GM19452 (cell line): ENCODE measurements at regions not wholly inside any gene's neighbourhood (a gene's known extent, or its start where the extent isn't known, plus 50 kb on each side); places are given as distances from the start of the nearest gene placed in this dataset.
"Not testable (repeated sequence)": the region's sequence is repeated elsewhere in the genome, so short reads cannot be mapped to it uniquely, and the experiment has no call there.

Experiments
- ATAC-seq: cut with Tn5 transposase; IDR thresholded peaks from one replicate; pipeline ENCODE4 v1.9.1; 2021; ENCODE audit not compliant: unreplicated experiment

GRCh38 chr6:3900744-3901336, 51.7 kb downstream of the FAM50B start:
- ATAC-seq, result no peak

DNA sequence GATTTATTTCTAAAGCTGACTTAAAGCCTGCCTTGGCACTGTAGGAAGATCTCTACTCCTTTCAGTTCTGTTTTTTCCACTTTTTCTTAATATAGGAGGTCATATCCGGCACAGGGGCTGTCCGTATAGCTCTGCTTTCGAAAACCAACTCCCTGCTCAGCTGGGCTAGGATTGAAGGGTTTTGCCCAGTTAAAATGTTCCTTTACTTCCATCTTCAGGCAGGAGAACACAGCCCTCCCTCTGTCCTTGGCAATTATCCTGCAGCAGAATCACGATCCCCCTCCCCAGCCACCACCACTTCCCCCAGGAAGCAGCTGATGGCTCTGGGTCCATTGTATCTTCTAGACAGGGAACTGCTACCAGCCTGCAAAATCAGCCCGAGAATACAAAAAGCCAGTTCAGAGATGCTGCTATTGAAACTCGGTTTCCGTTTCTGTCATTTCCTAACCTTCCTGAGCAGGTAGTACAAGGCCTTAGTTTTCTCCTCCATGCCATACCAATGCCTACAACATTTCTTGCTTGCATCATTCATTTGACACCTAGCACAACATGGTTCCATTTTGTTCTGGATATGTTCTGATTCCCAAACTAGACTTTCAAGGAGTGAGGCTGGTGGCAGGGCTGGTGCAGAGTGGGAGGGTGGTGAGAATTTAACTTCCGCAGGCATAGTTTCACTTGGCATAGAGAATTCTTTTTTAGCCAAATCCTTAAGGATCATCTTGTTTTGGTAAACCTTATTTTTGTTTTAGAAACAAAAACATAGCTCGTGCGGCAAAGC, 53.9 kb downstream of the FAM50B start:
- ATAC-seq, result no peak

DNA sequence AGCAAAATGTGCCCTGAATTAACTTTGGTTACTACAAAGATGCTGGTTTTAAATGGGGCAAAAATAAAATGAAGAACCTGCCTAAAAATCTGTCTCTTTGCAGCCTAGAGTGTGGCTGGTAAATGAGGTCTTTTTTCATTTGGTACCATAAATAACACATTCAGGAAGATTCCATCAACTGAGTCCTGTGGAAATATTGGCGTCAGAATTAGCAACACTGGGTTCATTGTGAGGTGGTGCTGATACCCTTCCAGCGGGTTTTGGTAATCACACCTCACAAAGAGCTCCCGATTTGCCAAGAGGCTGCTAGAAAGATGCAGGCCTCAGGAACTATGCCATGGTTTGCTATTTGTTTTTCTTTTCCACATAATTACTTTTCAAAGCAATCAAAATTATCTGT, 55.3 kb downstream of the FAM50B start:
- no peak for ATAC-seq

DNA sequence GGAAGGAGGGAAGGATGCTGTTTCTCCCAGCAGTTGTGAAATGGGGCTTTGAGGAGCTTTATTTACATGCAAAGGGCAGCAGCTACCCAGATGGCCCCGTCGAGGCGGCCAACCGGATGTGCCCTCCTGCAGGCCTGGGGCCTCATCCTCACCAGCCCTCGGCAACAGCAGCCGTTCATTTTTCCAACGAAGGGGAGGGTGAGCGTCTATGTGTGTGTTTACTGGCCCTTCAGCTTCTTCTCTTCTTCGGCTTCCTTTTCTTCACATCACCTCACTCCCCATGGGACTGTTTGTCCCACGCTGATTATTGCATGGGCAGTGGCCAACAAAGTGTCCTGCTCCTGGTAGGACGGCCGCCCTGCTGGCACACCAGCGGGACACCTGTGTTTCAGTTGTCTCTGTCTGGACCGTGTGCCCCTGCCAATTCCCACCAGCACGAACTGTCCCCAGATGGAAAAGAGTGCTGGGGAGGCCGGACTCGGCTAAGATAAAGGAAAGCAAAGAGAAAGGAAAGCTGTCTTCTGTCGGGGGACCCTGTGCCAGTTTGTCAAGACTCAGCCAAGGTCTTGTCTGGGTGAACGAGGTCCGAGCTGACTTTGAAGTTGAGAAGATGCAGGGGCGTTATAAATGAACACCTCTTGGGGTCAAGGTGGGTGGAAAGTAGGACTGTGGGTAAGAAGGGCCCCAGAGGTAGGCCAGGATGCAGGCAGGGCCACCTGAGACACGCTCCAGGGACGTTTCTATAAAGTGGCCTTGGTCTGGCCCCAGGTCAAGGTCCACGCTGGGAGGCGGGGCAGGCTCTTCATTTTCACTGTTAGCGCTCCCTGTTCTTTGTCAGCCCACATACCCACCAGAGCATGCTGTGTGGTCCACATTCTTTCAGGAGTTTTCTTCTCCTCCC, 57.0 kb downstream of the FAM50B start:
- no peak for ATAC-seq

- ATAC-seq, result no peak
These were observed 57.6 kb downstream of the FAM50B start for GRCh38 chr6:3906846-3907151.

- ATAC-seq, result no peak
These were observed 59.0 kb downstream of the FAM50B start for GRCh38 chr6:3908223-3908622.

DNA sequence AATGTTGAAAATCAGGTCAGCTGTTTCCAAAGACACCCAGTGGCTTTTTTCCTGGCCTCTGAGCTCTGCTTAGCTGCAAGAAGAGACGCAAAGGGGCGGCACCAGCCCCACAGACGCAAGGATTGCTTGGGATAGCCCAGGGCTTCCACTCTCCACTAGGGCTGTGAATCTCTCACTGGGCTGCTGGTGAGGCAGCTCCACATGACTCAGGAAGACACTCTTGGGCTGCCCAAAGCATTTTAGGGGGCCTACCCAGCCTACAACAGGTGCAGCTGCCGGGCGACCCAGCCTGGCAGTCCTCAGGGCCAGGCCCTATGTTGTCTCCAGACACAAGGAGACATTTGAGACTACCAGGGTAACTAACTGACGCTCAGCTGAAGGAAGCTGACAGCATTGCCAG, 59.8 kb downstream of the FAM50B start:
- ATAC-seq, result no peak

- ATAC-seq, result no peak
These were observed 61.0 kb downstream of the FAM50B start for GRCh38 chr6:3910106-3910663.

DNA sequence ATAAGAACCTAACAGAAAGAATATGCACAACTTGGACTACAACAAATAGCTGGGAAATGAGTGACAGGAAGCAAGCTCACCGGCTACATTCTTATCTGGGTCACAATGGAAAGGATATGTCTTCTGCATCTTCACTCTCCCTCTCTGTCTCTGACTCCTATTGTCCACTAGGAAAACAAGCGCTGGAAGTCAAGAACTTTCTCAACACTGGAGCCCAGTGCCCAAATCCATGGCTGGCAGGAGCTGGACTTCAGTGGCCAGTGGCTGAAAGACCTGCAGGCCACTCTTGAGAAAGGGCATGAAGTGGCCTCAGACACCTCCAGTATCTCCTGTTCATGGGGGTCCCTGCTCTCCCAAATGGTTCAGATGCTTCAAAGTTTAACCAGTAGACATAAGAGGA, 62.0 kb downstream of the FAM50B start:
- no peak for ATAC-seq

DNA sequence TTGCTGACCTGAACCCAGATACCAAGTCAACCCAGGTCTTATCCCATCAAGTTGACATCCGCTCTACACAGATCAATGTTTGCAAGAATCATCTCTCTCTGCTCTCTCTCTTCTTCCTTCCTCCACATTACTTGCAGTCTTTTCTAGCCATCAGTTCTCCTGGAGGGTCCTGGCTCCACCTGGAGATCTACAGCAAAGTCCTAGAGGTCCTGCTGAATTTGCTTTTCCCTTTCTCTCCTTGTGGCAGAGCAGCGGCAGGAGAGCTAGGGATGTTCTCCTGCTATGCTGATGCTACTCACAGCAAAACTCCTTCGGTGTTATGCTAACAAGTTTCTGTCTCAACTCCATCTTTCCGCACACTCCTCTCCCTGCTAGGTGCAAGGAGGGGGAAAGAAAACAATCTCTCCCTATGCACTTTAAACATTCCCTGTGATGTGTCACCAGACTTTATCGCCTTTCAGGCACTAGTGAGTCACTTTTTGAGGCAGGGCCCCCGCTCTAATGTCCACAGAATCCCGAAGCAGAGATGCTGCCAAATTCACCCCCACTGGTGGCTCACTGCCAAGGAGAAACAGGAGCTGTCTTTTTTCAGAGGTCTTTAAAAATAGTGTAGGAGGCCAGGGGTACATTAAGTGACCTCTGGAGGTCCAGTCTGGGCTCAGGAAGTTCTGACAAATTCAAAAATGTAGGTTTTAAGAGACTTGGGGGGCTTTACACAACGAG, 62.6 kb downstream of the FAM50B start:
- ATAC-seq, result no peak

DNA sequence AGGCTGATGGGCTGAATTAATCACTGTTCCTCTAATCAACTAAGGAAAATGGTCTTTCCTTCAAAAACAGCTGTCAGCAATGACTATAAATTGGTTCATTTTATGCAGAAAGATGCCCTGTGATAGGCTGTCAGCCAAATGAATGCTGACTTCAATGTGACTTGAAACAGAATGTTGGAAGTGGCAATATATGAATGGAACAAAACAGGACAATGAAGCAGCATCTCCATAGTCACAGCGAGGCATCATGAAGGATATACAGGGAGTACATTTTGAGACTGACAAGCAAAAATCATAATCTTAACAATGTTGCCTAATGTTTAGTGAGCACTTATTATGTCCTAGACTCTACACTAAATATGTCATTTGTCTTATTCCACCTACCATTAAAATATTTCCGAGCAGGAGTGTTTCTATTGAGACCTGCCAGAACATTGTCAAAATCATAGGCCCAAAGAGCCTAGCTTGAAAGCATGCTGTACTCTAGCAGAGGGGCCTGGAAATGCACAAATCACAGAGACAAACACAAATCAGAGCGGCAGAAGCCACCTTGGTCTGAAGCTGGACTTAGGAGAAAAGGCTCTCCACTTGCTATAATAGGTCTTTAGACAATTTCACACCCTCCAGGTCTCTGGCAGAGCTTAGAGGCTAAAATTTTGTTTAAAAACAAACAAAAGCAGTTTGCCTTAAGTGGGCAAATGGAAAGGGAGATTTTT, 63.3 kb downstream of the FAM50B start:
- no peak for ATAC-seq

- no peak for ATAC-seq
These were observed 64.1 kb downstream of the FAM50B start for GRCh38 chr6:3913077-3913957.

- no peak for ATAC-seq
These were observed 64.8 kb downstream of the FAM50B start for GRCh38 chr6:3913958-3914337.

- no peak for ATAC-seq
These were observed 66.1 kb downstream of the FAM50B start for GRCh38 chr6:3915076-3915791.

DNA sequence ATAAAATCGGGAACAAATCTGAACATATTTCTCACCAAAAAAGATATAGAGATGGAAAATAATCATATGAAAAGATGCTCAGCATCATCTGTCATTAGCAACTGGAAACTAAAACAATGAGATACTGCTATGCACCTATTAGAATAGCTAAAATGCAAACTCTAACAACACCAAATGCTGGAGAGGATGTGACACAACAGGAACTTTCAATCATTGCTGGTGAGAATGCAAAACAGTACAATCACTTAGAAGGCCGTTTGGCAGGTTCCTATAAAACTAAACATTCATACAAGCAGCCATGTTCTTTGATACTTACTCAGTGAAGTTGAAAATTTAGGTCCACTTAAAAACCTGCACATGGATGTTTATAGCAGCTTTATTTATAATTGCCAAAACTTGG, 67.0 kb downstream of the FAM50B start:
- no peak for ATAC-seq

- ATAC-seq, result not testable (repeated sequence)
These were observed 67.6 kb downstream of the FAM50B start for GRCh38 chr6:3916749-3917148.

GRCh38 chr6:3918469-3918868, 69.3 kb downstream of the FAM50B start:
- ATAC-seq, result no peak

DNA sequence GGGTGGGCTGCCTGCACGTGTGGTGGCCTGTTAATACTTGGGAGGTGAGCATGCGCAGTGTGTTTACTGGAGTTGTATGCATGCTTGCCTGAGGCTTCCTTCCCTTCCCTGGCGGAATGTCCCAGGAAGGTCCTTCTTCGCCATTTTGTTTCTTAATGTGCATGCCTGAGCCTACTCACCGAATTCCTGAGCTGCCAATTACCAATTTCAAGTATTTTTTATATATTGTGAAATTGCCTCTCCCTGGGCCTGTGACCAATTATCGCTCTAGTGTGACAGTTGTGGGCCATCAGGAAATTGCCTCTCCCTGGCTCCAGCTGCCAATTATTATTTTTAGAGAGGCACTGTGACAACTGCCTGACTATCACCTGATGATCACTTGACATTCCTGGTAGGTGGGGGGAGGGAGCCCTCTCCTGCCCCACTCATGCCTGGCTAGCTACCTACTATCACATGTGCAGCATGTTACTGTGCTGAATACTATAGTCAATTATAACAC, 70.0 kb downstream of the FAM50B start:
- ATAC-seq, result no peak

DNA sequence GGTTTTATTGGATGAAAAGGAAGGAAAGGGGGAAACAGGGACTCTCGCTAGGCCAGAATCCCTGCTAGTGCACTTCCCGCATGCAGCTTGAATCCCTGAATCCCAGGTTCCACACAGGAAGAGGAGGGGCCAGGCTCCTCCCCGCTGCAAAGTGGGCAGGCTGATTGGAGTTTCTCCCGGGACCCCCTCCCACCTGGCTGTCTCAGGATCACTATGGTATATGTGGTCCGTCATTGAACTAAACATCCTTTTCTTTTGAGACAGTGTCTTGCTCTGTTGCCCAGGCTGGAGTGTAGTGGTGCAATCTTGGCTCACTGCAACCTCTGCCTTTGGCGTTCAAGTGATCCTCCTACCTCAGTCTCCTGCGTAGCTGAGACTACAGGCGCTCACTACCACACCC, 70.7 kb downstream of the FAM50B start:
- ATAC-seq, result no peak
